Endothelial cell of umbilical vein (primary cell): ENCODE measurements at regions not wholly inside any gene's neighbourhood (a gene's known extent, or its start where the extent isn't known, plus 50 kb on each side); places are given as distances from the start of the nearest gene placed in this dataset.
"Not testable (repeated sequence)": the region's sequence is repeated elsewhere in the genome, so short reads cannot be mapped to it uniquely, and the experiment has no call there.

Experiments used
- CTCF ChIP-seq, 2 donors: IDR thresholded peaks; 1 replicate in 1 of 2; 2 replicates in 1 of 2; pipeline ENCODE4 v1.5.1; 2011; ENCODE audit warnings: low read length in 2 of 2, mild to moderate bottlenecking in 2 of 2, moderate library complexity in 2 of 2, control low read depth in 1 of 2, inconsistent platforms in 1 of 2, low read depth in 1 of 2; ENCODE audit not compliant: insufficient read depth in 1 of 2; ENCODE audit errors: extremely low read depth in 1 of 2
- EZH2 ChIP-seq: IDR thresholded peaks from 2 replicates; pipeline ENCODE4 v1.6.1; 2012; ENCODE audit warnings: borderline replicate concordance, low read depth, mild to moderate bottlenecking, moderate library complexity, low read length, inconsistent platforms; ENCODE audit not compliant: severe bottlenecking
- GATA2 ChIP-seq: IDR thresholded peaks from 2 replicates; pipeline ENCODE4 v1.7.0; 2011; ENCODE audit warnings: low read depth, mild to moderate bottlenecking, moderate library complexity, mixed read lengths, low read length; ENCODE audit not compliant: insufficient read length, insufficient read depth
- JUN ChIP-seq: IDR thresholded peaks from 2 replicates; pipeline ENCODE4 v1.6.1; 2011; ENCODE audit warnings: borderline replicate concordance, low read depth; ENCODE audit not compliant: insufficient read length, insufficient read depth
- MAX ChIP-seq: IDR thresholded peaks from 2 replicates; pipeline ENCODE4 v1.6.1; 2011; ENCODE audit not compliant: insufficient read depth, insufficient read length
- MYC ChIP-seq: IDR thresholded peaks from one replicate; pipeline ENCODE4 v1.6.1; 2011; ENCODE audit warnings: mild to moderate bottlenecking, low read depth, low read length
- POLR2A ChIP-seq: IDR thresholded peaks from 2 replicates; pipeline ENCODE4 v1.6.1; 2012; ENCODE audit warnings: low read depth, mild to moderate bottlenecking, control low read depth, low read length
- POLR2AphosphoS5 ChIP-seq: IDR thresholded peaks from 2 replicates; pipeline ENCODE4 v1.6.1; 2012; ENCODE audit warnings: low read depth, mild to moderate bottlenecking, control low read depth, low read length, moderate library complexity; ENCODE audit not compliant: insufficient read depth

GRCh38 chr12:93008880-93009279 lies 79.8 kb upstream of the EEA1 start:
- not testable (repeated sequence) for TF ChIP-seq CTCF (IDR thresholded peaks at IDR 0.05; ENCODE audit: extremely low read depth in 1 of 2, insufficient read depth in 1 of 2, low read depth in 1 of 2, low read length in 2 of 2); POLR2AphosphoS5; MYC; POLR2A; JUN; MAX; EZH2; GATA2
